Ishikawa (cell line): ENCODE measurements at regions not wholly inside any gene's neighbourhood (a gene's known extent, or its start where the extent isn't known, plus 50 kb on each side); places are given as distances from the start of the nearest gene placed in this dataset.

ENCODE experiments used
- CEBPB ChIP-seq: IDR thresholded peaks from 2 replicates; pipeline ENCODE4 v1.6.1; 2012
- EP300 ChIP-seq: IDR thresholded peaks from 2 replicates; pipeline ENCODE4 v1.6.1; 2012; ENCODE audit warnings: borderline replicate concordance
- MAX ChIP-seq: IDR thresholded peaks from 2 replicates; pipeline ENCODE4 v1.6.1; 2012
- NFIC ChIP-seq: IDR thresholded peaks from 2 replicates; pipeline ENCODE4 v1.6.1; 2012
- REST ChIP-seq: IDR thresholded peaks from 2 replicates; pipeline ENCODE4 v1.6.1; 2012; ENCODE audit warnings: low read depth, mild to moderate bottlenecking
- TAF1 ChIP-seq: IDR thresholded peaks from 2 replicates; pipeline ENCODE4 v1.6.1; 2012; ENCODE audit warnings: low read depth, mild to moderate bottlenecking
- TCF12 ChIP-seq: IDR thresholded peaks from 2 replicates; pipeline ENCODE4 v1.6.1; 2012; ENCODE audit warnings: low read depth
- TEAD4 ChIP-seq: IDR thresholded peaks from 2 replicates; pipeline ENCODE4 v1.6.1; 2012
- USF1 ChIP-seq: IDR thresholded peaks from 2 replicates; pipeline ENCODE4 v1.6.1; 2012

GRCh38 chr15:98525661-98526001, 122.7 kb upstream of the IGF1R start:
- no peak for TF ChIP-seq CEBPB
- TF ChIP-seq TCF12 = no peak
- no peak for TF ChIP-seq TEAD4
- no peak for TF ChIP-seq TAF1
- TF ChIP-seq MAX = no peak
- TF ChIP-seq EP300 = no peak
- TF ChIP-seq REST = no peak
- TF ChIP-seq USF1 = no peak
- TF ChIP-seq NFIC = no peak
